ENCODE measurements at regions not wholly inside any gene's neighbourhood (a gene's known extent, or its start where the extent isn't known, plus 50 kb on each side); places are given as distances from the start of the nearest gene placed in this dataset.
A peak's percentile ranks its signal among the peaks of the same experiment; 100 is the strongest.

DNA sequence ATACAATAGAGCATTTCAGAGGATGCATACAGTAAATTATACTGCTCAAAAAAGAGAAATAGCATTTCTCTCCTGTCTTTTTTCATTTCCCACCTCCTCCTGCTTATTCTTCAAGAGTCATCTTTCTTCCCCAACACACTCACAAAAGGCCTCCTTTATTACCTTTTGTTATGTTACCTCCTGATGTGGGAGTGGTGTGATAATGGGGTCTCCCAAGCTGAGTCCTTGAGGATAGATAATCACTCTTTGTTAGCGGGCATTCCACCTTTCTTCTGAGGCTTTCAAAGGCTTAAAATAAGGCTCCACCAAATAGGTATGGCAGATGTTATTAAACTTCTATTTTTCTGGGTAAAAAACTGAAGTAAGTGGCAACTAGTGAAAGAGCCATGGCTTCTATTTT lies 159.8 kb downstream of the CPEB2 start:
- TF ChIP-seq, protein P1, sequence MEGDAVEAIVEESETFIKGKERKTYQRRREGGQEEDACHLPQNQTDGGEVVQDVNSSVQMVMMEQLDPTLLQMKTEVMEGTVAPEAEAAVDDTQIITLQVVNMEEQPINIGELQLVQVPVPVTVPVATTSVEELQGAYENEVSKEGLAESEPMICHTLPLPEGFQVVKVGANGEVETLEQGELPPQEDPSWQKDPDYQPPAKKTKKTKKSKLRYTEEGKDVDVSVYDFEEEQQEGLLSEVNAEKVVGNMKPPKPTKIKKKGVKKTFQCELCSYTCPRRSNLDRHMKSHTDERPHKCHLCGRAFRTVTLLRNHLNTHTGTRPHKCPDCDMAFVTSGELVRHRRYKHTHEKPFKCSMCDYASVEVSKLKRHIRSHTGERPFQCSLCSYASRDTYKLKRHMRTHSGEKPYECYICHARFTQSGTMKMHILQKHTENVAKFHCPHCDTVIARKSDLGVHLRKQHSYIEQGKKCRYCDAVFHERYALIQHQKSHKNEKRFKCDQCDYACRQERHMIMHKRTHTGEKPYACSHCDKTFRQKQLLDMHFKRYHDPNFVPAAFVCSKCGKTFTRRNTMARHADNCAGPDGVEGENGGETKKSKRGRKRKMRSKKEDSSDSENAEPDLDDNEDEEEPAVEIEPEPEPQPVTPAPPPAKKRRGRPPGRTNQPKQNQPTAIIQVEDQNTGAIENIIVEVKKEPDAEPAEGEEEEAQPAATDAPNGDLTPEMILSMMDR (IDR thresholded peaks at IDR 0.05; ENCODE audit: extremely low read depth, low read depth, low read length): no peak
- no peaks in the 10 kb centered on the region for H3K9me3 ChIP-seq (ENCODE audit: low read depth, low read length)
- H4K20me1 ChIP-seq (ENCODE audit: insufficient read depth, low read length): no peaks in the 10 kb centered on the region
- H3K4me1 ChIP-seq (ENCODE audit: insufficient read depth, low read length): peaks cover 24% of the 10 kb centered on the region
- H3K27me3 ChIP-seq (ENCODE audit: insufficient read depth, low read length): no peaks in the 10 kb centered on the region
- H3K79me2 ChIP-seq (ENCODE audit: insufficient read depth, low read length): no peaks in the 10 kb centered on the region
- H3K36me3 ChIP-seq (ENCODE audit: insufficient read depth, low read length): no peaks in the 10 kb centered on the region
- no peak overlapping the region for H3K27ac ChIP-seq (ENCODE audit: low read depth, low read length)
- H3K4me2 ChIP-seq (ENCODE audit: insufficient read depth, low read length): no peak overlapping the region
- H2AFZ ChIP-seq (ENCODE audit: low read length): no peak overlapping the region
- H3K4me3 ChIP-seq (ENCODE audit: insufficient read depth, low read length): no peak overlapping the region
- no peak for DNase-seq (ENCODE audit: insufficient read length, low spot score, missing footprints)

GRCh38 chr4:15162465-15163283 lies 160.4 kb downstream of the CPEB2 start:
- no peak for DNase-seq (ENCODE audit: insufficient read length, low spot score, missing footprints)
- H2AFZ ChIP-seq (ENCODE audit: low read length): no peak overlapping the region
- TF ChIP-seq, protein P1 (IDR thresholded peaks at IDR 0.05; ENCODE audit: extremely low read depth, low read depth, low read length): peak; percentile 63

DNA sequence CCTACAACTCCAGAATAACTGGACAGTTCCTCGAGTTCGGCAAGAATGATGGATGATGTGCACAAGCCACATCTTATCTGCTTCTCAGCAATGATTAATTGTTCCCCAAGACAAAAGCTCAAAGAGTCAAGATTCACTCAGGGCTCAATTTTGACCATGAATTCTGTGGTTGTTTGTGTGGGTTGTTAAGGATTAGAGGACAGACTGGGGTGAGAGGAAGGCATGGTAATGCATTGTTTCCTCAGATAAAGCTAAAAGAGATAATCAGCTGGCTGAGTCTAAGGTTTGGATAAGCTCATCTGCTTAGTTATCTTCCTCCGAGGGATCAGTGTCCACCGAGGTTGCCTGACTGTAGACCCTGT lies 161.0 kb downstream of the CPEB2 start:
- Histone ChIP-seq H3K27me3 (ENCODE audit: insufficient read depth, low read length) (no peaks in the 10 kb centered on the region), H3K9me3 (ENCODE audit: low read depth, low read length) (no peaks in the 10 kb centered on the region), H3K36me3 (ENCODE audit: insufficient read depth, low read length) (no peaks in the 10 kb centered on the region), H3K4me3 (ENCODE audit: insufficient read depth, low read length) (no peak overlapping the region), H3K4me2 (ENCODE audit: insufficient read depth, low read length) (no peak overlapping the region), H2AFZ (ENCODE audit: low read length) (no peak overlapping the region), H3K27ac (ENCODE audit: low read depth, low read length) (no peak overlapping the region), H3K4me1 (ENCODE audit: insufficient read depth, low read length) (peaks cover 24% of the 10 kb centered on the region), H3K79me2 (ENCODE audit: insufficient read depth, low read length) (no peaks in the 10 kb centered on the region), H4K20me1 (ENCODE audit: insufficient read depth, low read length) (no peaks in the 10 kb centered on the region)
- DNase-seq (ENCODE audit: insufficient read length, low spot score, missing footprints): no peak
- TF ChIP-seq, protein P1 (IDR thresholded peaks at IDR 0.05; ENCODE audit: extremely low read depth, low read depth, low read length): no peak

More at GRCh38 chr4:15162465-15163283, 160.4 kb downstream of the CPEB2 start:
- no peaks in the 10 kb centered on the region for H3K9me3 ChIP-seq (ENCODE audit: low read depth, low read length)
- H3K79me2 ChIP-seq (ENCODE audit: insufficient read depth, low read length): no peaks in the 10 kb centered on the region
- H3K36me3 ChIP-seq (ENCODE audit: insufficient read depth, low read length): no peaks in the 10 kb centered on the region
- H3K4me3 ChIP-seq (ENCODE audit: insufficient read depth, low read length): no peak overlapping the region
- H4K20me1 ChIP-seq (ENCODE audit: insufficient read depth, low read length): no peaks in the 10 kb centered on the region
- peaks cover 24% of the 10 kb centered on the region for H3K4me1 ChIP-seq (ENCODE audit: insufficient read depth, low read length)
- no peak overlapping the region for H3K27ac ChIP-seq (ENCODE audit: low read depth, low read length)
- H3K4me2 ChIP-seq (ENCODE audit: insufficient read depth, low read length): no peak overlapping the region
- H3K27me3 ChIP-seq (ENCODE audit: insufficient read depth, low read length): no peaks in the 10 kb centered on the region

DNA sequence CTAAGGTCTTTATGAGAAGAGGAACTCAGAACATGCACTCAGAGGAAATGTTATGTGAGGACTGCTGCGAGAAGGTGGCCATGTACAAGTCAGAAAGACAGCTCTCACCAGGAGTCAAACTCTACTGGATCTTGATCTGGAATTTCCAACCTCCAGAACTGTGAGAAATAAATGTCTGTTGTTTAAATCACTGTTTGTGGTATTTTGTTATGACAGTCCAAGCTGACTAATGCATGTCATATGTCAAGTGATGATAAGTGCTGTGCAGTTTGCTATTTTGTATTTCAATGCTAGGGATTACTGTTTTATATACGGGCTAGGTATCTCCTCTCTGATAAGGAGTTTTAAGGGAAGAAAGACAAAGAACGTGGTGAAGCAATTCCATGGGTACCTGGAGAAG lies 162.3 kb downstream of the CPEB2 start:
- DNase-seq (ENCODE audit: insufficient read length, low spot score, missing footprints): no peak

More for the DNA sequence above, 162.3 kb downstream of the CPEB2 start:
- no peak overlapping the region for H2AFZ ChIP-seq (ENCODE audit: low read length)
- no peaks in the 10 kb centered on the region for H4K20me1 ChIP-seq (ENCODE audit: insufficient read depth, low read length)
- H3K4me1 ChIP-seq (ENCODE audit: insufficient read depth, low read length): peaks cover 24% of the 10 kb centered on the region
- no peaks in the 10 kb centered on the region for H3K79me2 ChIP-seq (ENCODE audit: insufficient read depth, low read length)
- H3K9me3 ChIP-seq (ENCODE audit: low read depth, low read length): no peaks in the 10 kb centered on the region
- H3K4me2 ChIP-seq (ENCODE audit: insufficient read depth, low read length): no peak overlapping the region
- H3K36me3 ChIP-seq (ENCODE audit: insufficient read depth, low read length): no peaks in the 10 kb centered on the region
- no peak overlapping the region for H3K27ac ChIP-seq (ENCODE audit: low read depth, low read length)
- no peak overlapping the region for H3K4me3 ChIP-seq (ENCODE audit: insufficient read depth, low read length)
- TF ChIP-seq, protein P1 (IDR thresholded peaks at IDR 0.05; ENCODE audit: extremely low read depth, low read depth, low read length): no peak
- H3K27me3 ChIP-seq (ENCODE audit: insufficient read depth, low read length): no peaks in the 10 kb centered on the region
